ENCODE measurements at regions not wholly inside any gene's neighbourhood (a gene's known extent, or its start where the extent isn't known, plus 50 kb on each side); places are given as distances from the start of the nearest gene placed in this dataset.

- no peak for TF ChIP-seq CTCF (IDR thresholded peaks at IDR 0.05; ENCODE audit: low read length)
- no peak for TF ChIP-seq EZH2 (optimal IDR thresholded peaks at IDR 0.05; ENCODE audit: low read depth, low read length)
- TF ChIP-seq EZH2phosphoT487 (IDR thresholded peaks at IDR 0.05; ENCODE audit: low read length), result no peak
Observed at GRCh38 chr6:113644861-113645575, 212.1 kb upstream of the MARCKS start.

All from MM.1S (cell line).